Activated T-helper 9 cell treated with anti-CD3 and anti-CD28 coated beads, Interleukin-2, amount 50 U/mL, for 16 hours (primary cell): ENCODE measurements at regions not wholly inside any gene's neighbourhood (a gene's known extent, or its start where the extent isn't known, plus 50 kb on each side); places are given as distances from the start of the nearest gene placed in this dataset.
A peak's percentile ranks its signal among the peaks of the same experiment; 100 is the strongest.

Experiments used
- DNase-seq: peaks from one replicate; pipeline ENCODE4 v3.0.0-alpha.2; 2020; ENCODE audit warnings: low read depth

DNA sequence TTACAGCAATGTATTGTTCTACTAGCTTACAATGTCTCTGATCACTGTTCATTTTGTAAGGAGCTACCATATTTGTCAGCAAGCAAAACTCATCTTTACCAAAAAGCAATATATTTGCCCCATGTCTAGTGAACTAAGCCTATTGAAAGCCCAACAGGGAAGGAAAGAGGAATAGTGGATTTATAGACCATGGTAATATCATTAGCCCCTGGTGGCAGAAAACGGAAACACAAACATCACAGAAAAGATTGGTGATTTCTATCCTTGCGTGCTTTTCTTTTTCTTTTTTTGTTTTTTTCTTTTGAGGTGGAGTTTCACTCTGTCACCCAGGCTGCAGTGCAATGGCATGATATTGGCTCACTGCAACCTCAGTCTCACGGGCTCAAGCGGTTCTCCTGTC lies 1562.4 kb upstream of the TMEM132C start:
- no peak for DNase-seq

DNA sequence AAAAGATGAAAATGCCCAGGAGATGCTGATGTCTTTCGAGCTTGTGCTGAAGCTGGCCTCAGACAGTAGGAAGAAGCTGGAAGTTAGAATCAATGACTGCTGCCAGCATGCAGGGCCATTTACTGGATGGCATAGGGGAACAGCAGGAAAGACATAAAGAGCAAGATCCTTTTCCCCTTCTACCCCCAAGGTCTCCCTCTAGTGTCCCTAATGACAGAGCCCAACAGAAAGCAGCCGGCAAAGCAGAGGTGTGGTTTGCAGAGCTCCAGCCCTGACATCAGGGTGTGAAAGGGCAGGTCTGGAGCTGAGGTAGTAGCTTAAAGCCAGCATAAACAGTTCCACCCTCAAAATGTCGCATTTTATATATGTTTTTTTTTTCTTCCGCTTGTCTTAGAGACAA lies 1560.7 kb upstream of the TMEM132C start:
- no peak for DNase-seq

- no peak for DNase-seq
Measured at GRCh38 chr12:126708492-126708896, 1558.5 kb upstream of the TMEM132C start.

DNA sequence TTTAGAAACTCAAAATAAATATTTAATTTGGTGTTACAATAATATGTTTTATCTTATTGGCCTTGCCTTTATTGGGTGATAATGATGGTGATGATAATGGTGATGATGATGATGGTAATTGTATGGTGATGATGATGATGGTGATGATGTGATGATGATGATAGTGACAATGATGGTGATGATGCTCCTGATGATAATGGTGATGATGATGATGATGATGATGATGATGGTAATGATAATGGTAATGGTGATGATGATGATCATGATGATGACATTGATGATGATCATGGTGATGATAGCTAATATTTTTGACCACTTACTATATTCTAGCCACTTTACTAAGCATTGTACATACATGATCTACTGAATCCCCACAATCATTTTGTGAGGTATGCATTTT lies 1548.6 kb upstream of the TMEM132C start:
- no peak for DNase-seq

DNA sequence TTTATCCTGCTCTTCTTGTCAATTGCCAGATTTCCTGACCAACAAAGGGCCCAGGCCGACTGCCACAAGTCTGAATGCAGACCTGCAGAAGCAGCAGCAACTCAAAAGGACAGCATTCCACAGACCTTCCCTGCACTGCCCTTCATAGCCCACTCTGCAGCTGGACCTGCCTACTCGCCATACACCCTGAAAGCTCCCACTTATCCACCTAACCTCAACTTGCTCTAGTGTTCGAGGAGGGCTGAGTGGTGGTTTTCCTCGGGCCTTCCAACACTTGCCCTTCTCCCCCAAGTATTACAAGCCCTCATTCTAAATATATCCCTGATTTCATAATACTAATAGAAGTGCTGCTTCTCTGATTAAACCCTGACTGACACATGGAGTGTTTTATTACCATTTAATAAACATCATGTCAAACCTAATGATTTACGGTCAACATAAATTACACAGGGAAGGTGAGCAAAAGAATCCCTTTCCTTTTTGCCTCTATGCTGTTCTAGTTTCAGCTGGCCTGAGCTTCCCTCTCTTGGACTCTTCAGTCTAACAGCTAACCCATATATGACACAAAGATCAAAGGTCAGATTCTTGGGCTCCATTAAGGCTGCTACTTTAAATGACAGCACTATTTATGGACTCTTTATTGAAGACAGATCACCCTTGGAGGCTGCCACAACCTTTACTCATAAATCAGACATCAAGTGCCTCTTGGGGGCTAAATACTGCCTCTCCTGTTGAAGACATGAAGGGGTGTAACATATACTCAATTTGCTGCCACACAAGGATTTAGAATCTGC lies 1546.9 kb upstream of the TMEM132C start:
- DNase-seq, result no peak

- DNase-seq, result no peak
Measured at GRCh38 chr12:126726481-126727217, 1540.3 kb upstream of the TMEM132C start.

- DNase-seq, result no peak
Measured at GRCh38 chr12:126727218-126728075, 1539.5 kb upstream of the TMEM132C start.

GRCh38 chr12:126734296-126734695 lies 1532.7 kb upstream of the TMEM132C start:
- no peak for DNase-seq

- DNase-seq, result no peak
Measured at GRCh38 chr12:126734710-126735109, 1532.3 kb upstream of the TMEM132C start.

DNA sequence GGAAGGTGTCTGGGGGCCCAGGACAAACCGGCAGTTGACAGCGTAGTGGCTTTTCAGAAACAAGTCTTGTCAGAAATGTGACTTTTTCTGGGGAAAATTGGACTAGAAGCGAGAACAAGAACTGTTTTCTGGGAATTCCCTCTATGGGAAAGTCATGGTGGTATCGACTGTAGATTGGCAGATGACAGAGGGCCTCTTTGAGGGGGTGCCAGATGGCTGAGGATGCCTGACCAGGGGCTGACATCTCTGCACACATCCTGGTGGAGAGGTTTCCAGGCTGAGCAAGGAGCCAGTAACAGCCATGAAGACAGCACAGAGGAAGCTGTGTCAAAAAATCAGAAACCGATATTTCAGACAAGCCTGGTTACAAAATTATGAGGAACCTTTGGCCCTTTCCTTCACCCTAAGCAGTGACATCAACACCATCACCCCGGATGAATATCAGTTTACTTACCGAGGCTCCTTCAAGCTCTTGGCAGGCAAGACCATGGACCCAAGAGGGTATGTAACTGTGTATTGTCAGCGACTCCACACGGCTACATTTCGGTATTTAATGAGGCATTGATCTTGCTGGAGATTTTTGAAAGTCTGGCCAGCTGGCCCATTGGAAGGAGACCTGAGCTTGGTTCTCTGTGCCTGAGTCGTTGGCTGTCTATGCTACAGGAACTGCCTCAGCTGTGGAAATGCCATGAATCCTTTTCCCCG lies 1525.3 kb upstream of the TMEM132C start:
- DNase-seq, result no peak

- DNase-seq, result no peak
Measured at GRCh38 chr12:126742241-126742641, 1524.7 kb upstream of the TMEM132C start.

DNA sequence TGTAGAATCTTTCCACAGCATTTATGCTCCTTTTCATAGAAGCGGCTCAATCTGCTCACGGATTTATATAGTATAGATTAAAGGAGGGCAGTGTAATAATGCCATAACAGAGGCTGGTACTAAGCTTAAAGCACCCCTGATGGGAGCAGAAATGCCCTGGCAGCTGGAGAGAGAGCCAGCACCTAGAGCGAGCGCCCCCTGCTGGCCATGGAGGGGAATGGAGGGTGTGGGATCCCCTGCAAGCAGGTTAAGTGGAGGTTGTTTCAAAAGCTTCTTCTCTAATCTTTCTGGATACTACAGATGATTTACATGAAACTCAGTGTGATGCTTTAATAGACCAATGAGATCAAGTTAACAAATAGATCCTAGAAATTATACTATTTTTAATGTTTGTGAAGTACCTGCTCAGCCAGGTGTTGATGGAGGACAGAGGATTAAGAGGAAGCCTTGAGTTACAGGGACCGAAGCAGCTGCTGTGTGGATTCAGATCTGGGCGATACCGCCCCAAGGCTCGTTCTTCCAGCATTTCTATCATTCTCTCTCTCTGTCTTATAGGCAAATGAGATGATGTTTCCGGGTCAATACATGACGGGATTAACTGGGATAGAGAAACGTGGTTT lies 1519.3 kb upstream of the TMEM132C start:
- peak; percentile 29 for DNase-seq

GRCh38 chr12:126752021-126752420 lies 1514.9 kb upstream of the TMEM132C start:
- no peak for DNase-seq

- DNase-seq, result no peak
Measured at GRCh38 chr12:126757326-126757725, 1509.6 kb upstream of the TMEM132C start.

DNA sequence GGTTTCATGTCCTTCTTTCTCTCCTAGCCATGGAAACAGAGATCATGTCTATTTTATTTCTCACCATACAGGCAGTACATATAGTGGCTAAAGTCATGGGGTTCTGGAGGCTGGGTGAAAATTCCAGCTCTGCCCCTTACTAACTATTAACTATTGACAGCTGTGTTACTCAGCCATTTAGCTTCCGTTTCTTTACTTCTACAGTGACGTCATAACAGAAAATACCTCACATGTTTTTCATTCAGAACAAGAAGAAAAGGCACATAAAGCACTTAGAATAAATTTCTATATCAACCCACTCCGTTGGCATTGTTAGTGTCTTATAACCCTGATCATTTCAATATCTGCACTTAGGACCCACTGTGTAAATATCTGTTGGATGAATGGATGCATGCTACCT lies 1506.9 kb upstream of the TMEM132C start:
- no peak for DNase-seq

- DNase-seq, result no peak
Measured at GRCh38 chr12:126761420-126761819, 1505.5 kb upstream of the TMEM132C start.

- no peak for DNase-seq
Measured at GRCh38 chr12:126762150-126762549, 1504.8 kb upstream of the TMEM132C start.

GRCh38 chr12:126763359-126763758 lies 1503.6 kb upstream of the TMEM132C start:
- no peak for DNase-seq

GRCh38 chr12:126767334-126767733 lies 1499.6 kb upstream of the TMEM132C start:
- DNase-seq, result no peak

- no peak for DNase-seq
Measured at GRCh38 chr12:126768517-126768916, 1498.5 kb upstream of the TMEM132C start.

DNA sequence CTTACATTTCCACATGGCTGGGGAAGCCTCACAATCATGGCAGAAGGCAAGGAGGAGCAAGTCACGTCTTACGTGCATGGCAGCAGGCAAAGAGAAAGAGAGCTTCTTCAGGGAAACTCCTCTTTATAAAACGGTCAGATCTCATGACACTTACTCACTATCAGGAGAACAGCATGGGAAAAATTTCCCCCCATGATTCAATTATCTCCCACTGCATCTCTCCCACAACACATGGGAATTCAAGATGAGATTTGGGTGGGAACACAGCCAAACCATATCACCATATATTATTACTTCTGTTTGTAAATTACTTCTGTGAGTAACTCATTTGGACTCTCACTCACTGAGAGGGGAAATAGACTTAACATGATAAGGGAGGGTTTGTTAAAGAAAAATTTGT lies 1496.8 kb upstream of the TMEM132C start:
- no peak for DNase-seq
